SK-N-SH (cell line): ENCODE measurements at regions not wholly inside any gene's neighbourhood (a gene's known extent, or its start where the extent isn't known, plus 50 kb on each side); places are given as distances from the start of the nearest gene placed in this dataset.
"Not testable (repeated sequence)": the region's sequence is repeated elsewhere in the genome, so short reads cannot be mapped to it uniquely, and the experiment has no call there.

ENCODE experiments used
- CTCF ChIA-PET: fragments of 300-600, 350-600 bp; formaldehyde crosslinking; extraction: SDS; loops from one replicate; lab custom pipeline; 2021; lab: Yijun Ruan, JAX
- POLR2A ChIA-PET: fragments of 350-600 bp; sonication (Branson Sonifier 250); formaldehyde crosslinking; extraction: SDS; loops from one replicate; lab custom pipeline; 2020; ENCODE audit warnings: antibody characterized with exemption, inconsistent platforms; lab: Yijun Ruan, JAX
- DNase-seq: peaks from one replicate; pipeline ENCODE4 v3.0.0; 2012
- H2AFZ ChIP-seq: fragments of 200-600 bp; sonication (generic); 2 replicates; pipeline ENCODE4 v1.8.1; 2016; ENCODE audit warnings: antibody characterized with exemption, mild to moderate bottlenecking, low read depth
- H3F3A ChIP-seq: fragments of 200-600 bp; sonication (generic); replicated peaks from 2 replicates; pipeline ENCODE3; 2016; ENCODE audit warnings: antibody characterized with exemption, mild to moderate bottlenecking; ENCODE audit not compliant: insufficient read depth
- H3K27ac ChIP-seq, 2 experiments: fragments of 200-500 bp in 1 of 2; fragments of 200-600 bp in 1 of 2; sonication (Bioruptor generic) in 1 of 2; sonication (generic), shearing (Covaris generic) in 1 of 2; 2 replicates each; pipeline versions ENCODE4 v1.5.1 to v1.6.1; 2014 to 2016; ENCODE audit warnings: low read depth in 2 of 2, inconsistent platforms in 1 of 2, low read length in 1 of 2, mild to moderate bottlenecking in 1 of 2, mixed read lengths in 1 of 2
- H3K27me3 ChIP-seq: fragments of 200-600 bp; sonication (generic), shearing (Covaris generic); 2 replicates; pipeline ENCODE4 v1.6.1; 2016; ENCODE audit warnings: mixed run types; ENCODE audit not compliant: insufficient read depth
- H3K36me3 ChIP-seq, 2 experiments: fragments of 200-500 bp in 1 of 2; fragments of 200-600 bp in 1 of 2; sonication (Bioruptor generic) in 1 of 2; sonication (generic) in 1 of 2; replicated peaks in 1 of 2; 2 replicates each; pipeline versions ENCODE3 to v1.5.1; 2014 to 2016; ENCODE audit warnings: low read length in 1 of 2, mild to moderate bottlenecking in 1 of 2; ENCODE audit not compliant: insufficient read depth in 2 of 2, control insufficient read depth in 1 of 2
- H3K4me1 ChIP-seq, 2 experiments: fragments of 200-500 bp in 1 of 2; fragments of 200-600 bp in 1 of 2; sonication (Bioruptor generic) in 1 of 2; sonication (generic), shearing (Covaris generic) in 1 of 2; 2 replicates each; pipeline versions ENCODE4 v1.5.1 to v1.6.1; 2014 to 2016; ENCODE audit warnings: low read depth in 1 of 2, low read length in 1 of 2, mixed run types in 1 of 2; ENCODE audit not compliant: insufficient read depth in 2 of 2, control insufficient read depth in 1 of 2
- H3K4me2 ChIP-seq: fragments of 200-600 bp; sonication (generic), shearing (Covaris generic); 2 replicates; pipeline ENCODE4 v1.6.1; 2017; ENCODE audit warnings: mixed run types
- H3K4me3 ChIP-seq, 2 experiments: fragments of 200-500 bp in 1 of 2; fragments of 200-600 bp in 1 of 2; sonication (Bioruptor generic) in 1 of 2; sonication (generic), shearing (Covaris generic) in 1 of 2; 2 replicates each; pipeline versions ENCODE4 v1.5.1 to v1.8.1; 2014 to 2016; ENCODE audit warnings: low read depth in 2 of 2, inconsistent platforms in 1 of 2, low read length in 1 of 2, mild to moderate bottlenecking in 1 of 2, mixed read lengths in 1 of 2, moderate library complexity in 1 of 2
- H3K79me2 ChIP-seq: fragments of 200-600 bp; sonication (generic); 2 replicates; pipeline ENCODE4 v1.8.1; 2017; ENCODE audit warnings: mild to moderate bottlenecking; ENCODE audit not compliant: insufficient read depth
- H3K9ac ChIP-seq: fragments of 200-600 bp; sonication (generic); 2 replicates; pipeline ENCODE4 v1.6.1; 2017; ENCODE audit warnings: mixed run types
- H3K9me2 ChIP-seq: fragments of 200-600 bp; sonication (generic); 2 replicates; pipeline ENCODE4 v1.6.1; 2017; ENCODE audit warnings: mixed run types
- H3K9me3 ChIP-seq: fragments of 200-600 bp; sonication (generic); 2 replicates; pipeline ENCODE4 v1.6.1; 2017; ENCODE audit warnings: mixed run types, mild to moderate bottlenecking, moderate library complexity
- H4K20me1 ChIP-seq: fragments of 200-600 bp; sonication (generic); 2 replicates; pipeline ENCODE4 v1.6.1; 2017; ENCODE audit warnings: mild to moderate bottlenecking, mixed run types; ENCODE audit not compliant: insufficient read depth
- WGBS: methylation state at CpG from one replicate; pipeline ENCODE4 v1.1.6; 2017; ENCODE audit warnings: low lambda C conversion rate; 5-methylcytosine and 5-hydroxymethylcytosine counted together

GRCh38 chr9:64466052-64466599, 818.9 kb downstream of the FOXD4L5 start:
- H3K9me3 ChIP-seq, H3K4me1 ChIP-seq, H3K27ac ChIP-seq, DNase-seq, CTCF ChIA-PET, H3K36me3 ChIP-seq, H3K9ac ChIP-seq, H3K9me2 ChIP-seq, H3K79me2 ChIP-seq, H3K4me3 ChIP-seq, H2AFZ ChIP-seq, H4K20me1 ChIP-seq, H3F3A ChIP-seq, H3K4me2 ChIP-seq, POLR2A ChIA-PET, H3K27me3 ChIP-seq: not testable (repeated sequence)
- WGBS, result 13% methylated on average over 2 of the region's 4 CpGs

GRCh38 chr9:64461885-64462284, 823.1 kb downstream of the FOXD4L5 start:
- H3K9me3 ChIP-seq, CTCF ChIA-PET: not testable (repeated sequence)
- WGBS, result no CpG with 5 or more reads among the region's 5 CpGs

GRCh38 chr9:64458642-64459041, 826.4 kb downstream of the FOXD4L5 start:
- 7% methylated on average over 3 of the region's 3 CpGs for WGBS
- H3K27ac ChIP-seq, H3K4me3 ChIP-seq, H3F3A ChIP-seq, H3K4me2 ChIP-seq, H3K36me3 ChIP-seq, H3K79me2 ChIP-seq, CTCF ChIA-PET, H3K9ac ChIP-seq, H2AFZ ChIP-seq, H3K9me2 ChIP-seq, H3K4me1 ChIP-seq, DNase-seq, H3K9me3 ChIP-seq, H4K20me1 ChIP-seq, H3K27me3 ChIP-seq, POLR2A ChIA-PET: not testable (repeated sequence)

More at GRCh38 chr9:64461885-64462284, 823.1 kb downstream of the FOXD4L5 start:
- H3K36me3 ChIP-seq, H3K4me3 ChIP-seq, H3F3A ChIP-seq, H3K9me2 ChIP-seq, H4K20me1 ChIP-seq, DNase-seq, H3K9ac ChIP-seq, H3K27me3 ChIP-seq, H3K4me1 ChIP-seq, POLR2A ChIA-PET, H3K79me2 ChIP-seq, H3K4me2 ChIP-seq, H3K27ac ChIP-seq, H2AFZ ChIP-seq: not testable (repeated sequence)

DNA sequence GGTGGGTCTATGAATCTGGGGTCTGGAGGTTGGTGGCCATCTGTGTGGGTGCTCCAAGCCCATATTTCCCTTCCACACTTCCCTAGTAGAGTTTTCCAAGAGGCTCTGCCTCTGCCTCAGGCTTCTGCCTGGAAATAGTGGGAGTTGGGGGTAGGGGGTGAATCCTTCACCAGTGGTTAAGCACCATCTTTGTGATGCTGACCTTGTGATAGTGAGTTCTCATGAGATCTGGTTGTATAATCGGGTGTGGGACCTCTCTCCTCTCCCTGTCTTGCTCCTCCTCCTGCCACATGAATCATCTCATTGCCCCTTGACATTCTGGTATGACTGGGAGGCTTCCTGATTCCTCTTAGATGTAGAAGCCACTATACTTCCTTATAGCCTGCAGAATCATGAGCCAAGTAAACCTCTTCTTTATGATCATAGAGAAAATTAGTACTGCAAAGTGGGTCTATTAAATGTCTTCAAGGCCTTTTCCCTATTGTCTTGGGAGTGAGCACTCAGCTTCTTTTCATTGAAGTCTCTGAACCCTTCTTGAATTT, 829.8 kb downstream of the FOXD4L5 start:
- H3K4me2 ChIP-seq, H2AFZ ChIP-seq, H4K20me1 ChIP-seq, H3K9me3 ChIP-seq, CTCF ChIA-PET, H3K27me3 ChIP-seq, H3K4me3 ChIP-seq, H3K36me3 ChIP-seq, H3K79me2 ChIP-seq, H3K4me1 ChIP-seq, H3F3A ChIP-seq, H3K27ac ChIP-seq, DNase-seq, POLR2A ChIA-PET, H3K9ac ChIP-seq, H3K9me2 ChIP-seq: not testable (repeated sequence)
- WGBS, result no CpG with 5 or more reads among the region's 1 CpG

- H3K9ac ChIP-seq, H3K79me2 ChIP-seq, H3K36me3 ChIP-seq, H4K20me1 ChIP-seq, H3K27ac ChIP-seq, H3K27me3 ChIP-seq, POLR2A ChIA-PET, H3K4me1 ChIP-seq, DNase-seq, H3K4me2 ChIP-seq, H3K9me3 ChIP-seq, CTCF ChIA-PET, H3F3A ChIP-seq, H3K9me2 ChIP-seq, H3K4me3 ChIP-seq, H2AFZ ChIP-seq: not testable (repeated sequence)
- 0% methylated on average over 2 of the region's 2 CpGs for WGBS
Measured at GRCh38 chr9:64452134-64452533, 832.9 kb downstream of the FOXD4L5 start.

- H3K79me2 ChIP-seq, H3K27ac ChIP-seq, H3K4me2 ChIP-seq, H3K9ac ChIP-seq, H3K36me3 ChIP-seq, POLR2A ChIA-PET, CTCF ChIA-PET, H3K4me3 ChIP-seq, DNase-seq, H3K27me3 ChIP-seq, H4K20me1 ChIP-seq, H3K4me1 ChIP-seq, H2AFZ ChIP-seq, H3K9me2 ChIP-seq, H3K9me3 ChIP-seq, H3F3A ChIP-seq: not testable (repeated sequence)
- WGBS, result 26% methylated on average over 2 of the region's 5 CpGs
Measured at GRCh38 chr9:64450654-64451053, 834.4 kb downstream of the FOXD4L5 start.
